IPS-18c (cell line): ENCODE measurements at regions not wholly inside any gene's neighbourhood (a gene's known extent, or its start where the extent isn't known, plus 50 kb on each side); places are given as distances from the start of the nearest gene placed in this dataset.

Source experiments
- H3K4me3 ChIP-seq: 2 replicates; pipeline ENCODE4 v1.7.0; 2013; ENCODE audit warnings: low read depth, mild to moderate bottlenecking, low read length, moderate library complexity; ENCODE audit not compliant: insufficient read depth
- H3K9me3 ChIP-seq: one replicate; pipeline ENCODE4 v1.6.1; 2013; ENCODE audit warnings: mild to moderate bottlenecking, low read length, moderate library complexity; ENCODE audit not compliant: control insufficient read depth, insufficient read depth

- Histone ChIP-seq H3K4me3 (no peak overlapping the region), H3K9me3 (no peaks in the 10 kb centered on the region)
These were observed 461.1 kb upstream of the NCAM2 start for GRCh38 chr21:20537130-20537529.

GRCh38 chr21:20538039-20538658 lies 460.1 kb upstream of the NCAM2 start:
- H3K9me3 ChIP-seq: no peaks in the 10 kb centered on the region
- H3K4me3 ChIP-seq: no peak overlapping the region

- no peaks in the 10 kb centered on the region for H3K9me3 ChIP-seq
These were observed 452.8 kb upstream of the NCAM2 start for GRCh38 chr21:20545454-20545853.

GRCh38 chr21:20551939-20552338 lies 446.3 kb upstream of the NCAM2 start:
- H3K9me3 ChIP-seq: no peaks in the 10 kb centered on the region
- H3K4me3 ChIP-seq: no peak overlapping the region

More at GRCh38 chr21:20545454-20545853, 452.8 kb upstream of the NCAM2 start:
- H3K4me3 ChIP-seq: no peak overlapping the region

GRCh38 chr21:20554785-20555184 lies 443.4 kb upstream of the NCAM2 start:
- no peak overlapping the region for H3K4me3 ChIP-seq
- no peaks in the 10 kb centered on the region for H3K9me3 ChIP-seq

- Histone ChIP-seq H3K4me3 (no peak overlapping the region), H3K9me3 (no peaks in the 10 kb centered on the region)
These were observed 427.4 kb upstream of the NCAM2 start for GRCh38 chr21:20570824-20571232.

GRCh38 chr21:20572582-20572981 lies 425.6 kb upstream of the NCAM2 start:
- Histone ChIP-seq H3K4me3 (no peak overlapping the region), H3K9me3 (no peaks in the 10 kb centered on the region)

- Histone ChIP-seq H3K9me3 (no peaks in the 10 kb centered on the region), H3K4me3 (no peak overlapping the region)
These were observed 416.8 kb upstream of the NCAM2 start for GRCh38 chr21:20581361-20581760.

- Histone ChIP-seq H3K9me3 (no peaks in the 10 kb centered on the region), H3K4me3 (no peak overlapping the region)
These were observed 406.9 kb upstream of the NCAM2 start for GRCh38 chr21:20591284-20591683.

- H3K9me3 ChIP-seq: no peaks in the 10 kb centered on the region
- H3K4me3 ChIP-seq: no peak overlapping the region
These were observed 405.7 kb upstream of the NCAM2 start for GRCh38 chr21:20592463-20592862.

GRCh38 chr21:20603236-20603635 lies 395.0 kb upstream of the NCAM2 start:
- H3K9me3 ChIP-seq: no peaks in the 10 kb centered on the region
- H3K4me3 ChIP-seq: no peak overlapping the region

GRCh38 chr21:20611008-20611407 lies 387.2 kb upstream of the NCAM2 start:
- H3K9me3 ChIP-seq: no peaks in the 10 kb centered on the region
- H3K4me3 ChIP-seq: no peak overlapping the region

GRCh38 chr21:20613654-20614053 lies 384.6 kb upstream of the NCAM2 start:
- no peaks in the 10 kb centered on the region for H3K9me3 ChIP-seq
- H3K4me3 ChIP-seq: no peak overlapping the region

GRCh38 chr21:20617130-20617529 lies 381.1 kb upstream of the NCAM2 start:
- H3K4me3 ChIP-seq: no peak overlapping the region
- H3K9me3 ChIP-seq: no peaks in the 10 kb centered on the region

- no peak overlapping the region for H3K4me3 ChIP-seq
These were observed 379.3 kb upstream of the NCAM2 start for GRCh38 chr21:20618878-20619277.

GRCh38 chr21:20627594-20627993 lies 370.6 kb upstream of the NCAM2 start:
- Histone ChIP-seq H3K4me3 (no peak overlapping the region), H3K9me3 (no peaks in the 10 kb centered on the region)

More at GRCh38 chr21:20618878-20619277, 379.3 kb upstream of the NCAM2 start:
- H3K9me3 ChIP-seq: no peaks in the 10 kb centered on the region

GRCh38 chr21:20631633-20632032 lies 366.6 kb upstream of the NCAM2 start:
- Histone ChIP-seq H3K9me3 (no peaks in the 10 kb centered on the region), H3K4me3 (no peak overlapping the region)

GRCh38 chr21:20639026-20639425 lies 359.2 kb upstream of the NCAM2 start:
- H3K9me3 ChIP-seq: no peaks in the 10 kb centered on the region

GRCh38 chr21:20641241-20641640 lies 357.0 kb upstream of the NCAM2 start:
- no peak overlapping the region for H3K4me3 ChIP-seq
- H3K9me3 ChIP-seq: no peaks in the 10 kb centered on the region

More at GRCh38 chr21:20639026-20639425, 359.2 kb upstream of the NCAM2 start:
- H3K4me3 ChIP-seq: no peak overlapping the region
